ENCODE measurements at regions not wholly inside any gene's neighbourhood (a gene's known extent, or its start where the extent isn't known, plus 50 kb on each side); places are given as distances from the start of the nearest gene placed in this dataset.

DNA sequence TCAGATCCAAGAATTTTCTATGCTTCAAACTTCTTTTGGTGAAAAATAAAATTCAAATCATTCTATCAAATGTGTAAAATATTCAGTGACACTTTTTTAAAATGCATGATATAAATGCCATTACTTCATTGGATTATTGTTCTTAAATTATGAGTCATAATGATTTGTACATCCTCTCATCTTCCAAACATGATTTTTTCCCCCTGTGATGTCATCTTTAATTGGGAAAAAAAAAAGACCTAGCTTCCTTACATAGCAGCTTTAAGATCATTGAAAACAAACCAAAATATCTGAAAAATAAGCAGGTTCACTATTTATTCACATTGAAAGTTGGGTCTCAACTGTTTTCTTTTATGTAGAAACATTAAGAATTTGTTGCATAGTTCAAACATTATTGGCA is 1549.4 kb downstream of the LRRC4C start:
- H3K4me3 ChIP-seq (ENCODE audit: low read depth, low read length) = no peak overlapping the region
- no peak for DNase-seq (ENCODE audit: low read depth)

DNA sequence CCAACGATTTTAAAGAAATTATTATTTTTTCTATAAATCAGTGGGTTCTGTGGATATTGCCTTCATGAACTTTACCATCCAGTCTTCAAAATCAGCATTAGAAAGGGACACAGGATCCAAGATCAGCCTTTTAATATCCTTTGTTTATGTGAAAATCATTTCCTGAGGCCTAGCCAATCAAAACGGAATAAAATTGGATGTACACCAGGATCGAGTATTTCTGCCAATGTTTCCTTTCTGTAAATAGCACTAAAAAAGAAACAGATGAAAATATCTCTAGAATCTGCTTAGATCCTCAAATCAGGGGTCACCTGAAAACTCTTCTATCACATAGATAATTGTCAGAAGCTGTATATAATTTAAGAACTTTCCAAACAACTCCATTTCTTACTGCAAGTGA is 1598.5 kb downstream of the LRRC4C start:
- H3K4me3 ChIP-seq (ENCODE audit: low read depth, low read length) = no peak overlapping the region
- no peak for DNase-seq (ENCODE audit: low read depth)
- TF ChIP-seq, protein P1, sequence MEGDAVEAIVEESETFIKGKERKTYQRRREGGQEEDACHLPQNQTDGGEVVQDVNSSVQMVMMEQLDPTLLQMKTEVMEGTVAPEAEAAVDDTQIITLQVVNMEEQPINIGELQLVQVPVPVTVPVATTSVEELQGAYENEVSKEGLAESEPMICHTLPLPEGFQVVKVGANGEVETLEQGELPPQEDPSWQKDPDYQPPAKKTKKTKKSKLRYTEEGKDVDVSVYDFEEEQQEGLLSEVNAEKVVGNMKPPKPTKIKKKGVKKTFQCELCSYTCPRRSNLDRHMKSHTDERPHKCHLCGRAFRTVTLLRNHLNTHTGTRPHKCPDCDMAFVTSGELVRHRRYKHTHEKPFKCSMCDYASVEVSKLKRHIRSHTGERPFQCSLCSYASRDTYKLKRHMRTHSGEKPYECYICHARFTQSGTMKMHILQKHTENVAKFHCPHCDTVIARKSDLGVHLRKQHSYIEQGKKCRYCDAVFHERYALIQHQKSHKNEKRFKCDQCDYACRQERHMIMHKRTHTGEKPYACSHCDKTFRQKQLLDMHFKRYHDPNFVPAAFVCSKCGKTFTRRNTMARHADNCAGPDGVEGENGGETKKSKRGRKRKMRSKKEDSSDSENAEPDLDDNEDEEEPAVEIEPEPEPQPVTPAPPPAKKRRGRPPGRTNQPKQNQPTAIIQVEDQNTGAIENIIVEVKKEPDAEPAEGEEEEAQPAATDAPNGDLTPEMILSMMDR (IDR thresholded peaks at IDR 0.05; ENCODE audit: control insufficient read depth, extremely low read depth, insufficient read depth) = no peak

More for the DNA sequence above, 1549.4 kb downstream of the LRRC4C start:
- TF ChIP-seq, protein P1 (IDR thresholded peaks at IDR 0.05; ENCODE audit: control insufficient read depth, extremely low read depth, insufficient read depth) = no peak

DNA sequence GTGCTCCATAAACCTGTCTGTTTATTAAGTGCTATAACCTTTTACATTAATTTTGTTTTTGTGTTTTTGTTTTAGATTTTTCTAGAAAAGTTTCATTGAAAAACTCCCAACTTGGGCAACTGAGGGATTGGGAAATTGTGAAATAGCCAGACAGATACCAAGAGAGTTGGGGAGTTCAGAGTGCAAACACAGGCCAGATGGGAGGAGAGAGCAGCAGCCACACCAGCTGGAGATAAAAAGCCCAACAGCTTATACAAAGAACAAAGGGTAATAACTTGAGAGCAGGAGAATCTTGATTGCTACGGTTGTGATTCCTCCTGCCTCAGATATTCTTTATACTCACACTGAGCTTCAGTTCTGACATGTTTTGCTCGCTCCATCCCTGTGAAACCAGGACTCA is 1642.2 kb downstream of the LRRC4C start:
- DNase-seq (ENCODE audit: low read depth) = no peak
- TF ChIP-seq, protein P1 (IDR thresholded peaks at IDR 0.05; ENCODE audit: control insufficient read depth, extremely low read depth, insufficient read depth) = no peak

DNA sequence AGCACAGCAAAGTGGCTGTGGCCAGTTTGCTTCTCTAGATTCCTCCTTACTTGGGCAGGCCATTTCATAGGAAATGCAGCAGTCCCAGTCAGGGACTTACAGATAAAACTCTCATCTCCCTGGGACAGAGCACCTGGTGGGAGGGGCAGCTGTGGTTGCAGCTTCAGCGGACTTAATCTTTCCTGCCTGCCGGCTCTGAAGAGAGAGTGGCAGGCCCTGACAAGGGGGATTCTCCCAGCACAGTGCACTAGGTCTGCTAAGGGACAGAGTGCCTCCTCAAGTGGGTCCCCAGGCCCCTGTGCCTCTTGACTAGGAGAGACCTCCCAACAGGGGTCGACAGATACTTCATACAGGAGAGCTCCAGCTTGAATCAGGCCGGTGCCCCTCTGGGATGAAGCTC is 1649.1 kb downstream of the LRRC4C start:
- H3K4me3 ChIP-seq (ENCODE audit: low read depth, low read length) = no peak overlapping the region
- TF ChIP-seq, protein P1 (IDR thresholded peaks at IDR 0.05; ENCODE audit: control insufficient read depth, extremely low read depth, insufficient read depth) = no peak
- no peak for DNase-seq (ENCODE audit: low read depth)

More for the DNA sequence above, 1642.2 kb downstream of the LRRC4C start:
- no peak overlapping the region for H3K4me3 ChIP-seq (ENCODE audit: low read depth, low read length)

DNA sequence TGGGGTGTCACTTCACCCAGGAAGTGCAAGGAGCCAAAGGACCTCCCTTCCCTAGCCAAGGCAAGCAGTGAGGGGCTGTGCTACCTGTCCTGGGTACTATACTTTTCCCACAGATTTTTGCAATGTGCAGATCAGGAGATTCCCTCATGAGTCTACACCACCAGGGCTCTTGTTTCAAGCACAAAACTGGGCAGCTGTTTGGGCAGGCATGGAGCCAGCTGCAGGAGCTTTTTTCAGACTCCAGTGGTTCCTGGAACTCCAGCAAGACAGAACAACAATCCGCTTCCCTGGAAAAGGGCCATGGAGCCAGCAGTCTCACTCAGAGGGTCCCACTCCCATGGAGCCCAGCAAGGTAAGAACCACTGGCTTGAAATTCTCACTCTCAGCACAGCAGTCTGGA is 1649.6 kb downstream of the LRRC4C start:
- DNase-seq (ENCODE audit: low read depth) = no peak
- TF ChIP-seq, protein P1 (IDR thresholded peaks at IDR 0.05; ENCODE audit: control insufficient read depth, extremely low read depth, insufficient read depth) = no peak
- H3K4me3 ChIP-seq (ENCODE audit: low read depth, low read length) = no peak overlapping the region

DNA sequence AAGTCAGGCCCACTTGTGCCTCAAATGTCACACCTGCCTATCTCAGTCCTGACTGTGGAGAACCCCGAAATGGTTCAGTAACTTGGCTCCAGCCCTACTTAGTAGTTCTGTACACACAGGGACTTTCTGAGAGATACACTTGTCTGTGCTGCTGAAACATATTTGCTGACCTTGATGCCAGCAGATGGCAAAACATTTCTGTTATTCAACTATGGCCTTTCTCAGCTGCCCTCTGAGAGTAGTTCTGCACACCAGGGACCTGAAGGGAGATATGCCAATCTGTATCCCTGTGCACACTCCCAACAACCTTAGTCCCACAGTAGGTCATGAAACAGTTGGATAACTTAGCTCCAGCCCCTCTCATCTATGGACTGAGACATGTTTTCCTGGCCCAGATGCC is 1651.5 kb downstream of the LRRC4C start:
- no peak overlapping the region for H3K4me3 ChIP-seq (ENCODE audit: low read depth, low read length)
- TF ChIP-seq, protein P1 (IDR thresholded peaks at IDR 0.05; ENCODE audit: control insufficient read depth, extremely low read depth, insufficient read depth) = no peak

DNA sequence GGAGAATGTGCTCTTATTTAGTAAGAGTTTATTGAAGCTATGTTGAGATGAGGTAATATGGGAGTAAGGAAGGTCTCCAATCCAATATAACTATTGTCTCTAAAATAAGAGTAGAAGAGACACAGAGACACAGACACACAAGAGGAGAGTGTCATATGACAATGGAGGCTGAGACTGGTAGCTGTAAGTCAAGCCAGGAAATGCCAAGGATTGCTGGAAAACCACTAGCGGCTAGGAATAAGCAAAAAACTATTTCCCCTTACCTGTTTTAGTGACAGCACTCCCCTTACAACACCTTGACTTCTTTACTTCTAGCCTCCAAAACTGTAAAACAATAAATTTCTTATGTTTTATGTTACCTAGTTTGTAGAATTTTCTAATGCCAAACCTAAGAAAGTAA is 1652.8 kb downstream of the LRRC4C start:
- DNase-seq (ENCODE audit: low read depth) = no peak
- TF ChIP-seq, protein P1 (IDR thresholded peaks at IDR 0.05; ENCODE audit: control insufficient read depth, extremely low read depth, insufficient read depth) = no peak
- H3K4me3 ChIP-seq (ENCODE audit: low read depth, low read length) = no peak overlapping the region

More for the DNA sequence above, 1651.5 kb downstream of the LRRC4C start:
- no peak for DNase-seq (ENCODE audit: low read depth)
